GM21529 (cell line): ENCODE measurements at regions not wholly inside any gene's neighbourhood (a gene's known extent, or its start where the extent isn't known, plus 50 kb on each side); places are given as distances from the start of the nearest gene placed in this dataset.
A peak's percentile ranks its signal among the peaks of the same experiment; 100 is the strongest.

Experiments
- ATAC-seq: cut with Tn5 transposase; IDR thresholded peaks from one replicate; pipeline ENCODE4 v1.9.1; 2021; ENCODE audit not compliant: unreplicated experiment

GRCh38 chr10:89879121-89879520 lies 177.7 kb downstream of the KIF20B start:
- no peak for ATAC-seq

GRCh38 chr10:89887406-89887805 lies 186.0 kb downstream of the KIF20B start:
- peak; percentile 48 for ATAC-seq

- ATAC-seq: peak; percentile 57
These were observed 186.4 kb downstream of the KIF20B start for GRCh38 chr10:89887830-89888229.

- ATAC-seq: peak; percentile 85
These were observed 187.1 kb downstream of the KIF20B start for GRCh38 chr10:89888321-89889070.

- no peak for ATAC-seq
These were observed 188.2 kb downstream of the KIF20B start for GRCh38 chr10:89889606-89890005.

GRCh38 chr10:89891006-89891535 lies 189.7 kb downstream of the KIF20B start:
- ATAC-seq: no peak

GRCh38 chr10:89894051-89894450 lies 192.7 kb downstream of the KIF20B start:
- ATAC-seq: no peak

- ATAC-seq: no peak
These were observed 199.2 kb downstream of the KIF20B start for GRCh38 chr10:89900554-89900953.

- no peak for ATAC-seq
These were observed 200.5 kb downstream of the KIF20B start for GRCh38 chr10:89901895-89902294.

- ATAC-seq: no peak
These were observed 203.4 kb downstream of the KIF20B start for GRCh38 chr10:89904755-89905154.

GRCh38 chr10:89909752-89910151 lies 208.4 kb downstream of the KIF20B start:
- ATAC-seq: no peak

GRCh38 chr10:89915021-89915420 lies 213.6 kb downstream of the KIF20B start:
- no peak for ATAC-seq

GRCh38 chr10:89915968-89916367 lies 214.6 kb downstream of the KIF20B start:
- no peak for ATAC-seq

GRCh38 chr10:89916468-89917215 lies 215.3 kb downstream of the KIF20B start:
- no peak for ATAC-seq

GRCh38 chr10:89921403-89921802 lies 220.0 kb downstream of the KIF20B start:
- no peak for ATAC-seq

- ATAC-seq: no peak
These were observed 222.3 kb downstream of the KIF20B start for GRCh38 chr10:89923661-89924060.

GRCh38 chr10:89924261-89924660 lies 222.9 kb downstream of the KIF20B start:
- no peak for ATAC-seq

GRCh38 chr10:89926736-89927135 lies 225.3 kb downstream of the KIF20B start:
- ATAC-seq: no peak

GRCh38 chr10:89929282-89930026 lies 228.1 kb downstream of the KIF20B start:
- no peak for ATAC-seq

GRCh38 chr10:89937494-89937893 lies 236.1 kb downstream of the KIF20B start:
- ATAC-seq: no peak

GRCh38 chr10:89940076-89940475 lies 238.7 kb downstream of the KIF20B start:
- ATAC-seq: no peak
